ENCODE measurements at regions not wholly inside any gene's neighbourhood (a gene's known extent, or its start where the extent isn't known, plus 50 kb on each side); places are given as distances from the start of the nearest gene placed in this dataset.

DNA sequence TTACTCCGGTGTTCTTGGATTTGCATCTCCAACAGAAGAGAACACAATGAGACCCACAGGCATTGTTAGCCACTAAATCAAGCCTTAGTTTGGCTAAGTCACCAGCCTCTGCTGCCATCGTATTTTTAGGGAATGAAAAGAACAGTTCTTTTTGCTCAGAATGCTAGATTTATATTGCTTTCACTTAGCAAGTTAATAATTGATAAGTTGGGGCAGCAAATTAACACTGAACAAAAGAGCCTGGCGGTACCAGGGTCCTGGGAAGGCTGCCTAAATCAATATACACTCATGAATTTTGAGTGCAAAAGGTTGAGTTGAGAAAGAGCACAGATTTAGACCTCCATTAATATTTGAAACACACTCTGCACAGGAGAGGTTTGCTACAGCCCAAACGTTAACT lies 767.7 kb downstream of the TYW1 start:
- intact Hi-C loops (cut with DNase I) = no loop called here
- no peak for DNase-seq

DNA sequence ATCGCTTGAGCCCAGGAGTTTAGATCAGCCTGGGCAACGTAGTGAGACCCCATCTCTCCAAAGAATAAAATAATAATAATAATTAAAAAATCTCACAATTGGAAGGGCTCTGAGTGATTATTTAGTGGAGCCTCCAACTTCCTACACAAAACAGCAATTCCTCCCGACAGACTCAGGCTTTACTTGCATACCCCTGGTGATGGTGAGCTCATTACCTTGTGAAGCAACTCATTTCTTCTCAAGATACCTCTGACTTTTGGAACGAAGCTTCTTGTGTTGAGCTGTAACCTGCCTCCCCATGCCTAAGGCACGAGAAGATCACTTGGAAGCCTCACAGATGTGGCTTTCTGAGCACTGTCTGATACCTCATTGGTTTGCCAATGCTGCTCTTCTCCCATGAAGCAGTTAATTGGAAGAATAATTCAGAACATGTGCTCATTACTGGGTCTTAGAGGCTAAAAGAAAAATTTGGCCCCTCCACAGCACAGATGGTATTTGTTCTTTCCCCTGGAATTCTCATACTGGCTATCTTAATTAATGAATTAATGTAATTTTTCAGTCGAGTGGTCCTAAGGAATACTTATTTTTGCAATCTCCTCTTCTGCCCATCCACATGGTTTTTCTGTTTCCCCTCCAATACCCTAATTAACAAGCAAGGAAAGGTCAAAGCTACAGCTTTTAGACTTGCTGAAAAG lies 769.0 kb downstream of the TYW1 start:
- no peak for DNase-seq
- intact Hi-C loops (cut with DNase I) = no loop called here

DNA sequence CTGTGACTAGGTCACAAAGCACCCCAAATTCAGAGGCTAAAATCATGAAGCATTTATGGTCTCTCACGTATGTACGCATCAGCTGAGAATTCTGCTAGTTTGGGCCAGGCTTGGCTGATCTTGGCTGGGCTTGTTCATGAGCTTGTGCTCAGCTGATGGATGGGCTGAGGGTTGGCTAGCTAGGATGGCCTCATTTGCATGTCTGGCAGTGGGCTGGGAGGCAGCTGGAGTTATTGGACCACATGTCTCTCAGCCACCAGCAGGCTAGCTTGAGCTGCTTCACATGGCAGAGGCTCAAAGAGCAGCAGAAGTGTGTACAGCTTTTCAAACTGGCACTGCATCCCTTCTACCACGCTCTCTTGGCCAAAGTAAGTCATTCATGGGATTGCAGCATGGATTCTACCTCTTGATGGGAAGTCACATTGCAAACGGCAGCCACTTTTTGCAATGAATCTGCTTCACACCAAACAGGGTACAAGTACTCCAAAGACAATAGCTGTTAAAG lies 770.3 kb downstream of the TYW1 start:
- intact Hi-C loops (cut with DNase I) = no loop called here
- no peak for DNase-seq

DNA sequence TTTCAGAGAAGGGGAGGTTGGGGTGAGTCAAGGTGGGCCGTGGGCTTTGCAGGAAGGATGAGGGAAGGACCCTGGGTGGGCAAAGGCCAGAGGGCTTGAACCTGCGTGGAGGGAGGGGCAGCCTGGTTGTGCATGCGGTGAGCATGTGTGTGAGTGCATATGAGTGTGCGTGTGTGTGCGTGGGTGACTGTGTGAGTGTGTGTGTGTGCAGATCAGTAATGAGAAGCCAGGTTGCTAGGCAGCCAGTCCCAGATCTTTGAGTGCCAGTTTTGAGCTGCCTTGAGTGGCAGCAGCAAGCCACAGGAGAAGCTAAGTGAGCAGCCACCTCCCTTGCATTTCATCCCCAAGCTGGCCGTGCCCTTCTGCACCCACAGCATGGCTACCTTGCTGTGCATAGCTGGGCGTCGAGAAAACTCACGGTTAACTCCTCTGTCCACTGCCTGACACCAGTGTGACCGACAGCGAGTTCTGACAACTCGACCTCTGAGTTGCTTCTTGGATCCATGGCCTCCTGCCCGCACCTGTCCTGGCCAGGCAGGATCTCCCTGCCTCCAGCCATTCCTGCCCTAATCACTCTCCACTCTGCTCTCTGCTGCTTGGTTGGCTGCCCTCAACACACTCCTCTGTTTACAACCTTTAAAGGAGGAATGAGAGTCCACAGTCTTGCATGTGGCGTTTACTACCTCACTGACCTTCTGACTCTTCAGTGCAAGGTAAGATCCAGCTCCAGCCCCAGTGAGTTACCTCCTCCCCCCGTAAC lies 775.4 kb downstream of the TYW1 start:
- intact Hi-C loops (cut with DNase I) = no loop called here

DNA sequence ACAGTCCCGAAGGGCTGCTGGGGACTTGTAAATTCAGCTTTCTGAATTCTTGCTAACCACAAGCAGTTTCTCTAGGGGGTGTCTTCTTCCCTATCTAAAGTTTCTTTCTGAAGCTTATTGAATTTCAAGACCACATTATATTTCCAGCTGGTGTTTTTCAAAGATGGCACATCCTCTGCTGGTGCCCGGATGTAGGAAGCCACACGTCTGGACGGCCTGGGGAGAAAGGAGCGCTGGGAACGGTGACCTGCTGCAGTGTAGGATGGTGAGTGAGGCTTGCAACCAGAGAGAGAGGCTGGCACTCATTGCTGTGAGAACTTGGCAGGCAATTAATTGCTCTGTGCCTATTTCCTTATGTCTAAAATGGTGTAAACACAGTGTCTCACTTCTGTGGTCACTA lies 776.4 kb downstream of the TYW1 start:
- intact Hi-C loops (cut with DNase I) = no loop called here
- no peak for DNase-seq

More for the DNA sequence above, 775.4 kb downstream of the TYW1 start:
- peak; percentile 12 to 91 (median 62) for DNase-seq

DNA sequence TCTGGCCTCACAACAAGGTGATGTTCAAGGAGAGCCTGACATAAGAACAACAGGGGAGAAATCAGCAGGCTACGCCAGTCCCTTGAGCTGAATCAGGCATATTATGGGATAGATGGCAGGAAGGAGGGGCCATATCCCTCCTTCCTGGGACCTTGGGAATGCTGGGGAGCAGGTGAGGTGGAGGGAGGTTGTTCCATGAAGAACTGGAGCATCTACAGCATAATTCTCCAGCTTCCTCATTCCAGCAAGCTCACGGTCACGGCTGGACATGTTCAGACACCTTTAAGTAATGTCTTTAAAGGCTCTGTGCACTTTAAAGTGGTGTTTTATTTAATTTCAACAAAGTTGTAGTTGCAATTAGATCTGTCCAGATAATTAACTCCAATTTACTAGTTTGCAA lies 780.5 kb downstream of the TYW1 start:
- intact Hi-C loops (cut with DNase I) = no loop called here
- DNase-seq = no peak

DNA sequence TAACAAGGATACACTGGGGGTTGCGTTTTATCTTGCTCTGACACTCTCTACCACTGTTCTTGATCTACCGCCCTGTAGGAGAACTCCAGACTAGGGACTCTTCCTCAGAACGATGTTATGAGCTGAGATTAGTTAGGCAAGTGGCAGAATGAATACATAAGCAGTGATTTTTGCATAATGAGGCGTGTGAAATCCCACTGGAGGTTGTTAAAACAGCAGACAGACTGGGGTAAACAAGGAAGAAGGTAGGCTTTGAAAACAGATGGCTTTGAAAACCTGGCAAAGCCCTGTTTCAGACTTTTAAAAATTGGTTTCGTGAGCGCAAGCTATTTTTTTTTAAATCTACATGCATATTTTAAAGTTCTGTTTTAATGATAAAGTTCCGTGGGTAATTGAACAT lies 785.2 kb downstream of the TYW1 start:
- intact Hi-C loops (cut with DNase I) = no loop called here

DNA sequence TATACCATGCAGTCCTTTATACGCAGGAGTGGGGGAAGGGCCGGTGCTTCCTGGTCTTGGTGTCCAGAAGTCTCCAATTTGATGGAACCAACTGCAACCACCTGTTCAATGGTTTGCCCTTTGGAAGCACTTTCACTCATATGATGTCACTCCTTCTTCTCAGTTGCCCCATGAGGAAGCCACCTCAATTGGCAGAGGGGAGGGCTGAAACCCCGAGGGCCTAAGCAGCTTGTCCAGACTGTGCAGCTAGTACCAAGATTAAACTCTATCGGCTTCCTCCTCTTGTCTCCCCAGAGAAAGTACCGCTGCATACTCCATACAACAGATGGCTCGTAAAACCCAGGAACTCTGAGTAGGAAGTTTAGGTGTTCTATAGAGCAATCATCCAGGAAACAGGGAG lies 789.4 kb downstream of the TYW1 start:
- intact Hi-C loops (cut with DNase I) = no loop called here
- DNase-seq = no peak

More for the DNA sequence above, 785.2 kb downstream of the TYW1 start:
- DNase-seq = no peak

DNA sequence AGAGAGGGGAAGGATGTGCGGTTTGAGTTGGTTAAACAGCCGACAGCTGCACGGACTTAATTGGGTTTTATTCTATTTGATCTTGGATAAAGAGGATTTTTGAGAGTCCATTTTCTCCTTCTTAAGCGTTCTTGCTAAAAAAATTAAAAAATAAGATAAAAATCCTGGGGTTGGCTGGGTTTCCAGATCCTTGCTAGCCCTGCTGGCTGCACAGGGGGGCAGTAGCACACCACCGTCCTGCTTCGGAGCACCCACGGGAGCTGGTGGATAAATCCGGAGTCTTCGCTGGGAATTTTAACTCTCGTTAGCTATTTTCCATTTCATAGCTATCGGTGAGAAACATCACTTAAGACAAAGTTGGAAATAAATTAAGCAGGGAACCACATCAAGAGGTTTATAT lies 792.0 kb downstream of the TYW1 start:
- DNase-seq = peak in 41 of 42 donors; percentile 12 to 79 (median 54)
- intact Hi-C loops (cut with DNase I) = no loop called here

DNA sequence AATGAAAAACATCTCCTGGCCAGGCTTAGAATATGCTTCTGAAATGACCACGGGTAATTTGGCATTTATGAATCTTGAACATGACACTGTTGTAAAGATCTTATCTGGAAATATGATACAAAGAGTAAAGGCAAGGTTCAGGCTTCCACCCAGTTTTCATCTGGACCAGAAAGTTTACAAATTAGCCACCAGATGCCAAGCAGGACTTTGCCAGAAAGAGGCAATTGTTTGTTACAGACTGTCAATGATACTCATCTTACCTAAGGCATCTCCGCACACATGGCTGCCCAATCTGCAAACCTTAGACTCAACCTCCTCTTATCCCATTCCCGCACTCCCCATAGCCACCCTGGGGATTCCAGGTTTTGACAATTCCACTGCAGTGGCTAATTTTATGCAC lies 795.3 kb downstream of the TYW1 start:
- DNase-seq = no peak
- intact Hi-C loops (cut with DNase I) = no loop called here

DNA sequence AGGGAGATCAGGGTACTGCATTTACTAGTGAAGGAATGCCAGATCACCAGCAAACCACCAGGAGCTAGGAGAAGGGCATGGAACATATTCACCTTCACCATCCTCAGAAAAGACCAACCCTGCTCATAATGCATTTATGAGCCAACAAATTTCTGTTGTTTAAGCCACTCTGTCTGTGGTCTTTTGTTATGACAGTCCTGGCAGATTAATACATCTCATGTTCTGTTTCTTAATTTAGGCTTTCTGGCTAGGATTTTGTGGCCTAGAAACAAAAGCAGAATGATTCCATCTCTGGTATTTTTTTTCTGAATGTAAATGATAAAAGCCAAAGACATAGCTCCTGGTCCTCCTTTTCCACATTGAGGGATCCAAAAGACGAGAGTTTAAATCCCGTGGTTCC lies 797.9 kb downstream of the TYW1 start:
- intact Hi-C loops (cut with DNase I) = no loop called here
- no peak for DNase-seq

DNA sequence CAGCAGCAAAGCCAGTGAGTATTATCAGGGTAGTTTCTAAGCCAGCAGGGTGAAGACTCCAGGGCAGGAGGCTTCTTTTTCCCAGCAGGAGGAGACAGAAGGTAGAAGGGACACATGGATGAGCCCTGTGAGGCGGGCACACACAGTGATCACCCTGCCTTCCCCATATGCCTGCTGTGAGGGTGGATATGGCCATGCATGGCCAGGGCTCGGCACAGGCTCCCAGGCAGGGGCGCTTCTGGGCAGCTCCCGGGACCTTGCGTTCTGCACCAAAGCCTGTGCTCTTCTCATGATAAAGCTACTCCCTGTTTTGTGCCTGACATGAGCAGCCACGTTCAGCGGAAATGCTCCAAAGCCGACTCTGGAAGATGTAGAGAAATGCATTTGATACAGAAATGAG lies 807.2 kb downstream of the TYW1 start:
- no peak for DNase-seq
- intact Hi-C loops (cut with DNase I) = no loop called here

DNA sequence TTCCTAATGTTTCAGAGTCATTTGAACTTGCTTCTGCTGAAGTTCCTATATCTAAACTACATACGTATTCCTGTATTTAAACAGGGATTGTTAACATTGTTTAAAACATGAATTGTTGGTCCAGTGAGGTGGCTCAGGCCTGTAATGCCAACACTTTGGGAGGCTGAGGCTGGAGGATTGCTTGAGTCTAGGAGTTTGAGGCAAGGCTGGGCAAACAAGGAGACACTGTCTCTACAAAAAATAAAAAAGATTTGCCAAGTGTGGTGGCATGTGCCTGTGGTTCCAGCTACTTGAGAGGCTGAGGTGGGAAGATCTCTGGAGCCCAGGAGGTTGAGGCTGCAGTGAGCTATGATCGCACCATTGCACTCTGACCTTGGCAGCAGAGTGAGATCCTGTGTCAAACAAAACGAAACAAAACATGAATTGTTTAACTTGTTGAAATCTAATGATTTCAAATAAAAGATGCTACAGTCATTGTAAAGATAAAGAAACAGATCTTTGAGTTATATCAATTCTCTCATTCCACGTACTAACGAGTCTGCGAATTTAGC lies 809.4 kb downstream of the TYW1 start:
- DNase-seq = no peak
- intact Hi-C loops (cut with DNase I) = no loop called here

DNA sequence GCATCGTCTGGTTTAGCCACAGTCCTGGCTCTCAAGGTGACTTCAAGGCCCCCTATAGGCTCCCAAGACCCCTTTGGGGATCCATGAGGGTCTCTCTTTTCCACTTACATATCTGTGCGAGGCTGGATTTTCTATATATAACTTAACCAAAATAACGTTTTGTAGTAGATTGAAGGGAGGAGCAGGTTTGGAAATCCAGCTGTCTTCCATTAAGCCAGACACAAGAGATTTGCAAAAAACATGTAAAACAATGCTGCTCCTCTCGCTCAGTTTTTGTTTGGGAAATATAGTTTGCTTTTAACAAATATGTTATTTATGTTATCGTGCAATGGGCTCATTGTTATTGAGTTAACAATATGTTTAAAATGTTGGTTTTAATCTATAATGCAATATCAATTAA lies 811.2 kb downstream of the TYW1 start:
- DNase-seq = no peak
- intact Hi-C loops (cut with DNase I) = no loop called here

DNA sequence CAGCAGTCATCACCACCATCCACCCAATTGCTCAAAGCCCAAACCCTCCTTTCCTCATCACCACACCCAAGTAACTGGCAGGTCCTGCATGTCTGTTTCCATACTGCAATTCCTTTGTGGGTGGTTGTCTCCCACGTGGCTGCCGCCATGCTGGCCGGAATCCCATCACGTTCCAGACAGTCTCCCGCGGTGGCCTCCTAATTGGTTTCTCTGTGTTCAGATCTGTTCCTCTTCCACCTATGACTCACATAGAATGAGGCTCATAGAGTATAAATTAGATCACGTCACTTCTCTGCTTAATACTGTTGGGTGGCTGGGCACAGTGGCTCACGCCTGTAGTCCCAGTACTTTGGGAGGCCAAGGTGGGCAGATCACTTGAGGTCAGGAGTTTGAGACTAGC lies 813.0 kb downstream of the TYW1 start:
- intact Hi-C loops (cut with DNase I) = no loop called here
- DNase-seq = no peak

DNA sequence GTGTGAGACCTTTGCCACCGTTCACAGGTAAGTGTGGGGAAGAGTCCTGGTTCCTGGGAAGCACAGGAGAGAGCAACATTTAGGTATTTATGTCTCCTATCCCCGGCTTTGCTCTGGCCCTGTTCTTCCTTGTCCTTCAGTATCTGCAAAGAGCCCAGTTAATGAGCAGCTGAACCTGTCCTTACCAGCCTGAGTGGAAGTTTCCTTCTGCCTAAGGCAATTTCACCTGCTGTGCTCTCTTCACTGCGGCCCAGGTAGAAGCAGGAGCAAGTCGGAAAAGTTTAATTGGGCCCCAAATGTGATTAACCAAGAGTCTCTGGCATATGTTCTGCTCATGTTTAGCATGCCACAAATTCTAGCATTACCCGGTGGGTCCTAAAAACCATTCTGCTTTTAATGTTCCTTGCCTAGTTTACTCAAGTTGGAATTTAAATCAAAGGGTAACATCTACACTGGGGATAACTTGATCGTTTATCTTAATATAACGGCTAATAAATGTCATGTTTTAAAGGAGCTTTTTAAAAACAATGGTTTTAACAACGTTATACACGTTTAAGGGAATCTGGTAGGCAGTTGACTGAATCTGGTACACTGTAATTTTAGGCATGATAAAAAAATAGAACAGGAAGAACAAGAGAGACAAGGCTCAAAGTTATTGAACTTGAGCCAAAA lies 817.1 kb downstream of the TYW1 start:
- intact Hi-C loops (cut with DNase I) = no loop called here
- DNase-seq = no peak

DNA sequence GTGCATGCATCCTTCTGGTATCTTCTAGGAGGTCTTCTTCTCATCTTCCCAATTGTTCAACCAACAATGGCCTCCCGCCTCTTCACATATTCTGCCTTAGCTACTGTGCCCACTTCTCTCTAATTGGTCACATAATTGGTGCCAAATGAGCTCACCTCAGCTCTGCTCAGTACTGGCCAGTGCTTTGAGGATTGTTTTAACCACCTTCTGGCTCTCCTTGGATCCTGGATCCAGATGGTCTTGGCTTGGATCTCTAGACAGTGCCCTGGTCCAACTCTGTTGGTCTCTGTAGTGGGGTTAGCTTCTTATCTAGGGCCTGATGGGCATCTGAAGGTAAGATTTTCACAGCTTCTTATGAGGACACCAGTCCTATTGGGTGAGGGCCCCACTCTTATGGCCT lies 820.8 kb downstream of the TYW1 start:
- no peak for DNase-seq
- intact Hi-C loops (cut with DNase I) = no loop called here

DNA sequence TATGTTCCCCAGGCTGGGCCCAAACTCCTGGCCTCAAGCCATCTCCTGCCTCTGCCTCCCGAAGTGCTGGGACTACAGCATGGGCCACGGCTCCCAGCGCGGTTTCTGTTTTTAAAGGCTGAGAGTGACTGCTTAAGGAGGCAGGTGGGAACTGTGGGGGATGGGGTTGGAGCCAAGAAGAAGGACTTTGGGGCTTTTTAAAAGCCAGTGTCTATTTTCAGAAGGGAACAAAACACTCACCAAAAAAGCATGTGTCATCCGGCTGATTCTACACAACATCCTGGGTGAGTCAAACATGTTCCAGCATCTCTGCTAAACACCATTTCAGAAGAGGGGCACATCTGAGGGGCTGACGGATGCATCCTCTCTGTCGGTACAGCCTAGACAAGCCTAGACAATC lies 824.5 kb downstream of the TYW1 start:
- intact Hi-C loops (cut with DNase I) = no loop called here
- no peak for DNase-seq

DNA sequence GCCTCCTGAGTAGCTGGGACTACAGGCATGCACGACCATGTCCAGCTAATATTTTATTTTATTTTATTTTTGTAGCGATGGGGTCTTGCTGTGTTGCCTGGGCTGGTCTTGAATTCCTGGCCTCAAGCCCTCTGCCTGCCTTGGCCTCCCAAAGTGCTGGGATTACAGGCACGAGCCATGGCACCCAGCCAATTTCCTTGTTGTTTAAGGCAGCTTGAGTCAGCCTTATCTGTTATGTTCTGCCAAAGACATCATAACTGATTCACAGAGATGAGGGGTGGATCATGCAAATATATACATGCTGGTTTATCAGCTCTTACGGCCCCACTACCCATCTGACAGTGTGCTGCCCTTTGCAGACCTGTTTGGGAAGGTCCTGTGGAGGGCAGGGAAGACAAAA lies 826.7 kb downstream of the TYW1 start:
- DNase-seq = no peak
- intact Hi-C loops (cut with DNase I) = no loop called here

DNA sequence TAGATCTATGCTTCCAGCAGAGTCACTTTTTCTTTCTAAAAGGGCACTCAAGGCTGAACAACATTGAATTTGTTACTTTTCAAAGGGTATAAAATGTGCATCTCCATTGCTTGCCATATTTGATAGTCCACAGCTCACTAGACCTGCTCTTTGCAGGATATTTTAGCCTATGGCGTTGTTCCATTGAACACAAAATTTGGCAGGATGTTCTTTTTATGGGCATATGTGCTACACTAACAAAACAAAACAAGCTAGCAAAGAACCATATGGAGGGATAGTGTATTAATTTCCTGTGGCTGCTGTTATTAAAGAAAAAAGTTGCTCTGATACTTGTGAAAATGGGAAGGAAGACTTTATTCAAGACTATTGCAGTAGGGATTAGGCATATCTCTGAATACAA lies 828.7 kb downstream of the TYW1 start:
- DNase-seq = no peak
- intact Hi-C loops (cut with DNase I) = no loop called here

Data from head of caudate nucleus (tissue), 42 donors.